PC-9 (cell line): ENCODE measurements at regions not wholly inside any gene's neighbourhood (a gene's known extent, or its start where the extent isn't known, plus 50 kb on each side); places are given as distances from the start of the nearest gene placed in this dataset.

Experiments used
- BruUV-seq: library from RNA; stranded (reverse); fragments of 400-500 nt; replicated peaks from 2 replicates; lab custom pipeline; 2021; lab: Mats Ljungman, UMichigan
- CTCF ChIA-PET: fragments of 300-600 bp; sonication (Branson Sonifier 250); formaldehyde crosslinking; loops from one replicate; lab custom pipeline; 2022; ENCODE audit warnings: antibody characterized with exemption; lab: Charles Lee
- POLR2A ChIA-PET: fragments of 300-600 bp; sonication (Branson Sonifier 250); formaldehyde crosslinking; loops from one replicate; lab custom pipeline; 2022; ENCODE audit warnings: antibody characterized with exemption; ENCODE audit not compliant: unreplicated experiment; lab: Charles Lee
- DNase-seq, 2 experiments: peaks; one replicate each; pipeline versions ENCODE4 v3.0.0 to v3.0.0-alpha.2; 2015 to 2022; ENCODE audit warnings: mixed read lengths in 1 of 2
- H2AFZ ChIP-seq: fragments of 200-600 bp; sonication (generic); 2 replicates; pipeline ENCODE4 v1.8.1; 2017; ENCODE audit warnings: antibody characterized with exemption
- H3F3A ChIP-seq: fragments of 200-600 bp; sonication (generic); 2 replicates; pipeline ENCODE4 v1.8.1; 2017; ENCODE audit warnings: antibody characterized with exemption, mild to moderate bottlenecking, low read depth; ENCODE audit not compliant: insufficient read depth
- H3K27ac ChIP-seq: fragments of 200-600 bp; sonication (generic); 2 replicates; pipeline ENCODE4 v1.6.1; 2016; ENCODE audit warnings: mixed run types
- H3K27me3 ChIP-seq: fragments of 200-600 bp; sonication (generic); 2 replicates; pipeline ENCODE4 v1.6.1; 2016; ENCODE audit warnings: low read depth, mixed run types; ENCODE audit not compliant: insufficient read depth
- H3K36me3 ChIP-seq: fragments of 200-600 bp; sonication (generic); 2 replicates; pipeline ENCODE4 v1.6.1; 2016; ENCODE audit warnings: low read depth, mixed run types
- H3K4me1 ChIP-seq: fragments of 200-600 bp; sonication (generic); replicated peaks from 2 replicates; pipeline ENCODE4 v1.6.1; 2016; ENCODE audit warnings: mixed run types; ENCODE audit not compliant: insufficient read depth
- H3K4me2 ChIP-seq: fragments of 200-600 bp; sonication (generic); 2 replicates; pipeline ENCODE4 v1.6.1; 2017; ENCODE audit warnings: mixed run types
- H3K4me3 ChIP-seq: fragments of 200-600 bp; sonication (generic); 2 replicates; pipeline ENCODE4 v1.6.1; 2016; ENCODE audit warnings: mixed run types
- H3K79me2 ChIP-seq: fragments of 200-600 bp; sonication (generic); 2 replicates; pipeline ENCODE4 v1.6.1; 2017; ENCODE audit warnings: low read depth, mixed run types
- H3K9me2 ChIP-seq: fragments of 200-600 bp; sonication (generic); 2 replicates; pipeline ENCODE4 v1.8.1; 2017; ENCODE audit warnings: mild to moderate bottlenecking; ENCODE audit not compliant: insufficient read depth
- H3K9me3 ChIP-seq: fragments of 200-600 bp; sonication (generic); 2 replicates; pipeline ENCODE4 v1.8.1; 2016; ENCODE audit warnings: low read depth; ENCODE audit not compliant: insufficient read depth
- H4K20me1 ChIP-seq: fragments of 200-600 bp; sonication (generic); 2 replicates; pipeline ENCODE4 v1.8.1; 2017; ENCODE audit not compliant: insufficient read depth
- EZH2 ChIP-seq: fragments of 200-600 bp; sonication (generic); IDR thresholded peaks from 2 replicates; pipeline ENCODE4 v1.8.0; 2017; ENCODE audit warnings: antibody characterized with exemption, low read depth
- intact Hi-C: fragments of 100-400 bp; cut with micrococcal nuclease; formaldehyde crosslinking; loops from one replicate; pipeline ENCODE4 v1.10.0; 2022; ENCODE audit not compliant: unreplicated experiment
- TF ChIP-seq, protein P1 (sequence below): fragments of 200-600 bp; sonication (generic); conservative IDR thresholded peaks from 2 replicates; pipeline ENCODE4 v1.6.1; 2017; ENCODE audit warnings: mixed run types, antibody characterized with exemption, mild to moderate bottlenecking, moderate library complexity

DNA sequence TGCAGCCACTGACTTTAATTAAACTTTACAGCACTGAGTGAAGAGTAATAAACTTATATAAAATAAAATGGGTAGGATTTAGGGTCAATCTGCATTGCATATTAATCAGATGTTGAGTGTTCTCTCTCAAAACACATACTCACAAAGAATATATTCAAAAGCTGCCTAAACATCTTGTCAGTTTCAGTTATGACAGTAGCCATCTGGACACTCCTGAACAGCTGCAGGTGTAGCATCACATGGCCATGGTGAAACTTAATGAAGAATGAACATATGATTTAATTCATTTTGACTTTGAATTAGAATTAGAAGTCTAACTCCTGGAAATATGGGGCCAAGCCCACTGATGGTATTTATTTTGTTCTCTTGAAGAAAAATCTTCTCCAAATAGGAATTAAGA lies 684.3 kb upstream of the RAG2 start:
- Histone ChIP-seq H3K27ac (no peak overlapping the region), H4K20me1 (no peaks in the 10 kb centered on the region), H3K4me1 (no peaks in the 10 kb centered on the region), H3K4me3 (no peak overlapping the region), H3K4me2 (no peak overlapping the region), H3F3A (no peaks in the 10 kb centered on the region), H3K79me2 (no peaks in the 10 kb centered on the region), H3K36me3 (no peaks in the 10 kb centered on the region), H3K9me3 (no peaks in the 10 kb centered on the region), H3K9me2 (no peaks in the 10 kb centered on the region), H3K27me3 (no peaks in the 10 kb centered on the region), H2AFZ (no peak overlapping the region)
- ChIA-PET POLR2A (no interaction called here), CTCF (no interaction called here)
- no peak for DNase-seq
- no TSS peak for BruUV-seq
- intact Hi-C loops, result no loop called here
- no peak for TF ChIP-seq EZH2
- TF ChIP-seq, protein P1, sequence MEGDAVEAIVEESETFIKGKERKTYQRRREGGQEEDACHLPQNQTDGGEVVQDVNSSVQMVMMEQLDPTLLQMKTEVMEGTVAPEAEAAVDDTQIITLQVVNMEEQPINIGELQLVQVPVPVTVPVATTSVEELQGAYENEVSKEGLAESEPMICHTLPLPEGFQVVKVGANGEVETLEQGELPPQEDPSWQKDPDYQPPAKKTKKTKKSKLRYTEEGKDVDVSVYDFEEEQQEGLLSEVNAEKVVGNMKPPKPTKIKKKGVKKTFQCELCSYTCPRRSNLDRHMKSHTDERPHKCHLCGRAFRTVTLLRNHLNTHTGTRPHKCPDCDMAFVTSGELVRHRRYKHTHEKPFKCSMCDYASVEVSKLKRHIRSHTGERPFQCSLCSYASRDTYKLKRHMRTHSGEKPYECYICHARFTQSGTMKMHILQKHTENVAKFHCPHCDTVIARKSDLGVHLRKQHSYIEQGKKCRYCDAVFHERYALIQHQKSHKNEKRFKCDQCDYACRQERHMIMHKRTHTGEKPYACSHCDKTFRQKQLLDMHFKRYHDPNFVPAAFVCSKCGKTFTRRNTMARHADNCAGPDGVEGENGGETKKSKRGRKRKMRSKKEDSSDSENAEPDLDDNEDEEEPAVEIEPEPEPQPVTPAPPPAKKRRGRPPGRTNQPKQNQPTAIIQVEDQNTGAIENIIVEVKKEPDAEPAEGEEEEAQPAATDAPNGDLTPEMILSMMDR, result no peak

DNA sequence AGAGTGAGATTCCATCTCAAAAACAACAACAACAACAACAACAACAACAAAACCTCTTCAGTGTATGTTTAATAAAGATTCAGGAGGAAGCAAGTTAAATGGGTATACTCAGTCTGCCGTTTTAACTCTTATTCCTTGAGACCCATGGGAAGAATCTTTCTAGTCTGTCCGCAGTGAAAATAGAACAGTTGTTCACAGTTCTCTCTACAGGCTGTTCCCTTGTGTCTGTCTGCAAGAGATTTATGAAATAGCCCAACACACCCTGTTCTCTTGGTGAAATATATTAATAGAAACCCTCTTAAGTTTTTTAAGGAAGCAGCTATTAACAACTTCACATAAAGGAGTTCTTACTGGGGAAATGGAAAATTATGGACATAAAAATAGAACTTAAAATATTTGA lies 682.2 kb upstream of the RAG2 start:
- ChIA-PET CTCF (no interaction called here), POLR2A (no interaction called here)
- H3K27me3 ChIP-seq, result no peaks in the 10 kb centered on the region
- intact Hi-C loops, result no loop called here
- H3K36me3 ChIP-seq, result no peaks in the 10 kb centered on the region
- no peaks in the 10 kb centered on the region for H3K4me1 ChIP-seq
- H2AFZ ChIP-seq, result no peak overlapping the region
- no TSS peak for BruUV-seq
- no peaks in the 10 kb centered on the region for H3K9me3 ChIP-seq
- no peak overlapping the region for H3K4me3 ChIP-seq
- no peaks in the 10 kb centered on the region for H3K79me2 ChIP-seq
- no peak overlapping the region for H3K27ac ChIP-seq
- no peaks in the 10 kb centered on the region for H4K20me1 ChIP-seq
- H3F3A ChIP-seq, result no peaks in the 10 kb centered on the region
- no peak for DNase-seq
- TF ChIP-seq, protein P1, result no peak
- TF ChIP-seq EZH2, result no peak
- no peaks in the 10 kb centered on the region for H3K9me2 ChIP-seq
- H3K4me2 ChIP-seq, result no peak overlapping the region

DNA sequence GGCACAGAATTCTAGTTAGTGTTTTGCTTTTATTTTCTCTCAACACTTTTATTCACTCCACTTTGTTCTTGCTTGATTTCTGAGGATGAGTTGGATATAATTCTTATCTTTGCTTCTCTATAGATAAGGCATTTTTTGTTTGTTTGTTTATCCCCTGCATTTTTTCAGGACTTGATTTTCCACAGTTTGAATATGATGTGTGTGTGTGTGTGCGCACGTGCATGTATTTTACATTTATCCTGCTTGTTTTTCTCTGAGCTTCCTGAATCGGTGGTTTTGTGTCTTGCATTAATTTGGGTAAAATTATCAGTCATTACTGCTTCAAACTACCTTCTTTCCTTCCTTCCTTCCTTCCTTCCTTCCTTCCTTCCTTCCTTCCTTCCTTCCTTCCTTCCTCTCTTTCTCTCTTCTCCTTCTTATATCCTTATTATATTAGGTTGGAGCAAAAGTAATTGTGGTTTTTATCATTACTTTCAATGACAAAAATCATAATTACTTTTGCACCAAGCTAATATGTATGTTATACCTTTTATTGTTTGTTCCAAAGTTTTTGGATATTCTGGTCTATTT lies 679.9 kb upstream of the RAG2 start:
- intact Hi-C loops, result no loop called here
- Histone ChIP-seq H3K27me3 (no peaks in the 10 kb centered on the region), H2AFZ (no peak overlapping the region), H3K27ac (no peak overlapping the region), H3K4me1 (no peaks in the 10 kb centered on the region), H3F3A (no peaks in the 10 kb centered on the region), H3K4me3 (no peak overlapping the region), H3K9me3 (no peaks in the 10 kb centered on the region; the same call in 1 of the 2 replicates), H3K9me2 (no peaks in the 10 kb centered on the region), H3K79me2 (no peaks in the 10 kb centered on the region), H3K4me2 (no peak overlapping the region), H3K36me3 (no peaks in the 10 kb centered on the region), H4K20me1 (no peaks in the 10 kb centered on the region)
- BruUV-seq, result no TSS peak
- no peak for DNase-seq
- TF ChIP-seq EZH2, result no peak
- TF ChIP-seq, protein P1, result no peak
- ChIA-PET CTCF (no interaction called here), POLR2A (no interaction called here)
